Esophagus squamous epithelium (tissue), 4 donors: ENCODE measurements at regions not wholly inside any gene's neighbourhood (a gene's known extent, or its start where the extent isn't known, plus 50 kb on each side); places are given as distances from the start of the nearest gene placed in this dataset.

Experiments
- CTCF ChIP-seq, 6 experiments: fragments of 450-650 bp in 4 of 6; fragments of 200-600 bp in 2 of 6; sonication (generic) in 2 of 6; IDR thresholded peaks; one replicate each; pipeline ENCODE4 v1.5.1; 2016 to 2019; ENCODE audit warnings: antibody characterized with exemption in 6 of 6, mild to moderate bottlenecking in 4 of 6, moderate library complexity in 4 of 6
- POLR2A ChIP-seq, 4 donors: fragments of 450-650 bp; IDR thresholded peaks; one replicate each; pipeline ENCODE4 v1.6.1; 2017; ENCODE audit warnings: antibody characterized with exemption in 4 of 4, mild to moderate bottlenecking in 4 of 4, moderate library complexity in 3 of 4

- TF ChIP-seq CTCF (IDR thresholded peaks at IDR 0.05) (no peak), POLR2A (IDR thresholded peaks at IDR 0.05) (no peak)
Measured at GRCh38 chr14:49297102-49297501, 289.1 kb downstream of the RPS29 start.
